ENCODE measurements at regions not wholly inside any gene's neighbourhood (a gene's known extent, or its start where the extent isn't known, plus 50 kb on each side); places are given as distances from the start of the nearest gene placed in this dataset.
"Not testable (repeated sequence)": the region's sequence is repeated elsewhere in the genome, so short reads cannot be mapped to it uniquely, and the experiment has no call there.

GRCh38 chr11:103807806-103808205, 228.6 kb upstream of the DDI1 start:
- H3K9me3 ChIP-seq (ENCODE audit: control insufficient read depth in 2 of 2, low read length in 2 of 2): no peaks in the 10 kb centered on the region
- no peaks in the 10 kb centered on the region for H3K36me3 ChIP-seq (ENCODE audit: control insufficient read depth in 2 of 2, insufficient read depth in 2 of 2, low read length in 2 of 2)
- H3K27ac ChIP-seq (ENCODE audit: low read depth in 2 of 2, low read length in 2 of 2): no peak overlapping the region
- H3K9ac ChIP-seq (ENCODE audit: low read depth in 1 of 2, low read length in 2 of 2): no peak overlapping the region
- H3K27me3 ChIP-seq (ENCODE audit: control insufficient read depth in 2 of 2, insufficient read depth in 2 of 2, low read length in 2 of 2): no peaks in the 10 kb centered on the region
- peaks cover 0 to 8% of the 10 kb centered on the region in 2 donors for H3K4me1 ChIP-seq (ENCODE audit: control insufficient read depth in 2 of 2, insufficient read depth in 2 of 2, low read length in 2 of 2)
- H3K4me3 ChIP-seq (ENCODE audit: low read length in 2 of 2): no peak overlapping the region

GRCh38 chr11:103808252-103808651, 228.2 kb upstream of the DDI1 start:
- H3K4me3 ChIP-seq (ENCODE audit: low read length in 2 of 2): no peak overlapping the region
- H3K36me3 ChIP-seq (ENCODE audit: control insufficient read depth in 2 of 2, insufficient read depth in 2 of 2, low read length in 2 of 2): no peaks in the 10 kb centered on the region
- peaks cover 0 to 8% of the 10 kb centered on the region in 2 donors for H3K4me1 ChIP-seq (ENCODE audit: control insufficient read depth in 2 of 2, insufficient read depth in 2 of 2, low read length in 2 of 2)
- H3K9ac ChIP-seq (ENCODE audit: low read depth in 1 of 2, low read length in 2 of 2): no peak overlapping the region
- no peaks in the 10 kb centered on the region for H3K27me3 ChIP-seq (ENCODE audit: control insufficient read depth in 2 of 2, insufficient read depth in 2 of 2, low read length in 2 of 2)
- H3K9me3 ChIP-seq (ENCODE audit: control insufficient read depth in 2 of 2, low read length in 2 of 2): no peaks in the 10 kb centered on the region
- H3K27ac ChIP-seq (ENCODE audit: low read depth in 2 of 2, low read length in 2 of 2): no peak overlapping the region

GRCh38 chr11:103811870-103812455, 224.5 kb upstream of the DDI1 start:
- Histone ChIP-seq H3K9ac (ENCODE audit: low read depth in 1 of 2, low read length in 2 of 2) (no peak overlapping the region), H3K9me3 (ENCODE audit: control insufficient read depth in 2 of 2, low read length in 2 of 2) (no peaks in the 10 kb centered on the region), H3K4me1 (ENCODE audit: control insufficient read depth in 2 of 2, insufficient read depth in 2 of 2, low read length in 2 of 2) (no peaks in the 10 kb centered on the region), H3K4me3 (ENCODE audit: low read length in 2 of 2) (no peak overlapping the region), H3K27me3 (ENCODE audit: control insufficient read depth in 2 of 2, insufficient read depth in 2 of 2, low read length in 2 of 2) (no peaks in the 10 kb centered on the region), H3K36me3 (ENCODE audit: control insufficient read depth in 2 of 2, insufficient read depth in 2 of 2, low read length in 2 of 2) (no peaks in the 10 kb centered on the region), H3K27ac (ENCODE audit: low read depth in 2 of 2, low read length in 2 of 2) (no peak overlapping the region)

- no peak overlapping the region for H3K9ac ChIP-seq (ENCODE audit: low read depth in 1 of 2, low read length in 2 of 2)
- H3K4me3 ChIP-seq (ENCODE audit: low read length in 2 of 2): no peak overlapping the region
- no peaks in the 10 kb centered on the region for H3K36me3 ChIP-seq (ENCODE audit: control insufficient read depth in 2 of 2, insufficient read depth in 2 of 2, low read length in 2 of 2)
- H3K27ac ChIP-seq (ENCODE audit: low read depth in 2 of 2, low read length in 2 of 2): no peak overlapping the region
- H3K4me1 ChIP-seq (ENCODE audit: control insufficient read depth in 2 of 2, insufficient read depth in 2 of 2, low read length in 2 of 2): no peaks in the 10 kb centered on the region
- H3K9me3 ChIP-seq (ENCODE audit: control insufficient read depth in 2 of 2, low read length in 2 of 2): no peaks in the 10 kb centered on the region
- no peaks in the 10 kb centered on the region for H3K27me3 ChIP-seq (ENCODE audit: control insufficient read depth in 2 of 2, insufficient read depth in 2 of 2, low read length in 2 of 2)
Observed at GRCh38 chr11:103812680-103813079, 223.8 kb upstream of the DDI1 start.

GRCh38 chr11:103820345-103820744, 216.1 kb upstream of the DDI1 start:
- H3K36me3 ChIP-seq (ENCODE audit: control insufficient read depth in 2 of 2, insufficient read depth in 2 of 2, low read length in 2 of 2); H3K9ac ChIP-seq (ENCODE audit: low read depth in 1 of 2, low read length in 2 of 2); H3K4me1 ChIP-seq (ENCODE audit: control insufficient read depth in 2 of 2, insufficient read depth in 2 of 2, low read length in 2 of 2); H3K9me3 ChIP-seq (ENCODE audit: control insufficient read depth in 2 of 2, low read length in 2 of 2); H3K27me3 ChIP-seq (ENCODE audit: control insufficient read depth in 2 of 2, insufficient read depth in 2 of 2, low read length in 2 of 2); H3K27ac ChIP-seq (ENCODE audit: low read depth in 2 of 2, low read length in 2 of 2); H3K4me3 ChIP-seq (ENCODE audit: low read length in 2 of 2): not testable (repeated sequence)

- Histone ChIP-seq H3K4me1 (ENCODE audit: control insufficient read depth in 2 of 2, insufficient read depth in 2 of 2, low read length in 2 of 2) (no peaks in the 10 kb centered on the region), H3K36me3 (ENCODE audit: control insufficient read depth in 2 of 2, insufficient read depth in 2 of 2, low read length in 2 of 2) (no peaks in the 10 kb centered on the region), H3K9me3 (ENCODE audit: control insufficient read depth in 2 of 2, low read length in 2 of 2) (no peaks in the 10 kb centered on the region), H3K9ac (ENCODE audit: low read depth in 1 of 2, low read length in 2 of 2) (no peak overlapping the region), H3K27ac (ENCODE audit: low read depth in 2 of 2, low read length in 2 of 2) (no peak overlapping the region), H3K4me3 (ENCODE audit: low read length in 2 of 2) (no peak overlapping the region), H3K27me3 (ENCODE audit: control insufficient read depth in 2 of 2, insufficient read depth in 2 of 2, low read length in 2 of 2) (no peaks in the 10 kb centered on the region)
Observed at GRCh38 chr11:103824116-103824515, 212.3 kb upstream of the DDI1 start.

- H3K4me3 ChIP-seq (ENCODE audit: low read length in 2 of 2): no peak overlapping the region
Observed at GRCh38 chr11:103825469-103825868, 211.0 kb upstream of the DDI1 start.

GRCh38 chr11:103826856-103827255, 209.6 kb upstream of the DDI1 start:
- Histone ChIP-seq H3K27ac (ENCODE audit: low read depth in 2 of 2, low read length in 2 of 2) (no peak overlapping the region), H3K4me3 (ENCODE audit: low read length in 2 of 2) (no peak overlapping the region), H3K9ac (ENCODE audit: low read depth in 1 of 2, low read length in 2 of 2) (no peak overlapping the region), H3K27me3 (ENCODE audit: control insufficient read depth in 2 of 2, insufficient read depth in 2 of 2, low read length in 2 of 2) (no peaks in the 10 kb centered on the region), H3K36me3 (ENCODE audit: control insufficient read depth in 2 of 2, insufficient read depth in 2 of 2, low read length in 2 of 2) (no peaks in the 10 kb centered on the region), H3K4me1 (ENCODE audit: control insufficient read depth in 2 of 2, insufficient read depth in 2 of 2, low read length in 2 of 2) (peaks cover 0 to 6% of the 10 kb centered on the region in 2 donors), H3K9me3 (ENCODE audit: control insufficient read depth in 2 of 2, low read length in 2 of 2) (peaks cover 5 to 6% of the 10 kb centered on the region in 2 donors)

More at GRCh38 chr11:103825469-103825868, 211.0 kb upstream of the DDI1 start:
- H3K9me3 ChIP-seq (ENCODE audit: control insufficient read depth in 2 of 2, low read length in 2 of 2): peaks cover 0 to 1% of the 10 kb centered on the region in 2 donors
- no peak overlapping the region for H3K27ac ChIP-seq (ENCODE audit: low read depth in 2 of 2, low read length in 2 of 2)
- H3K4me1 ChIP-seq (ENCODE audit: control insufficient read depth in 2 of 2, insufficient read depth in 2 of 2, low read length in 2 of 2): peaks cover 0 to 6% of the 10 kb centered on the region in 2 donors
- no peaks in the 10 kb centered on the region for H3K36me3 ChIP-seq (ENCODE audit: control insufficient read depth in 2 of 2, insufficient read depth in 2 of 2, low read length in 2 of 2)
- H3K27me3 ChIP-seq (ENCODE audit: control insufficient read depth in 2 of 2, insufficient read depth in 2 of 2, low read length in 2 of 2): no peaks in the 10 kb centered on the region
- no peak overlapping the region for H3K9ac ChIP-seq (ENCODE audit: low read depth in 1 of 2, low read length in 2 of 2)

- no peaks in the 10 kb centered on the region for H3K36me3 ChIP-seq (ENCODE audit: control insufficient read depth in 2 of 2, insufficient read depth in 2 of 2, low read length in 2 of 2)
- peaks cover 0 to 6% of the 10 kb centered on the region in 2 donors for H3K4me1 ChIP-seq (ENCODE audit: control insufficient read depth in 2 of 2, insufficient read depth in 2 of 2, low read length in 2 of 2)
- H3K9ac ChIP-seq (ENCODE audit: low read depth in 1 of 2, low read length in 2 of 2): no peak overlapping the region
- no peaks in the 10 kb centered on the region for H3K27me3 ChIP-seq (ENCODE audit: control insufficient read depth in 2 of 2, insufficient read depth in 2 of 2, low read length in 2 of 2)
- peaks cover 8% of the 10 kb centered on the region in 2 donors for H3K9me3 ChIP-seq (ENCODE audit: control insufficient read depth in 2 of 2, low read length in 2 of 2)
- no peak overlapping the region for H3K4me3 ChIP-seq (ENCODE audit: low read length in 2 of 2)
- no peak overlapping the region for H3K27ac ChIP-seq (ENCODE audit: low read depth in 2 of 2, low read length in 2 of 2)
Observed at GRCh38 chr11:103829596-103829995, 206.8 kb upstream of the DDI1 start.

- H3K27ac ChIP-seq (ENCODE audit: low read depth in 2 of 2, low read length in 2 of 2): no peak overlapping the region
- H3K4me3 ChIP-seq (ENCODE audit: low read length in 2 of 2): peak overlapping the region in 1 of 2 donors; percentile 5
- no peaks in the 10 kb centered on the region for H3K36me3 ChIP-seq (ENCODE audit: control insufficient read depth in 2 of 2, insufficient read depth in 2 of 2, low read length in 2 of 2)
- peaks cover 8% of the 10 kb centered on the region in 2 donors for H3K9me3 ChIP-seq (ENCODE audit: control insufficient read depth in 2 of 2, low read length in 2 of 2)
- no peak overlapping the region for H3K9ac ChIP-seq (ENCODE audit: low read depth in 1 of 2, low read length in 2 of 2)
- H3K4me1 ChIP-seq (ENCODE audit: control insufficient read depth in 2 of 2, insufficient read depth in 2 of 2, low read length in 2 of 2): peaks cover 0 to 6% of the 10 kb centered on the region in 2 donors
- H3K27me3 ChIP-seq (ENCODE audit: control insufficient read depth in 2 of 2, insufficient read depth in 2 of 2, low read length in 2 of 2): no peaks in the 10 kb centered on the region
Observed at GRCh38 chr11:103830205-103830604, 206.2 kb upstream of the DDI1 start.
